PC-9 (cell line): ENCODE measurements at regions not wholly inside any gene's neighbourhood (a gene's known extent, or its start where the extent isn't known, plus 50 kb on each side); places are given as distances from the start of the nearest gene placed in this dataset.

Experiments used
- EZH2 ChIP-seq: fragments of 200-600 bp; sonication (generic); IDR thresholded peaks from 2 replicates; pipeline ENCODE4 v1.8.0; 2017; ENCODE audit warnings: antibody characterized with exemption, low read depth
- TF ChIP-seq, protein P1 (sequence below): fragments of 200-600 bp; sonication (generic); conservative IDR thresholded peaks from 2 replicates; pipeline ENCODE4 v1.6.1; 2017; ENCODE audit warnings: mixed run types, antibody characterized with exemption, mild to moderate bottlenecking, moderate library complexity

DNA sequence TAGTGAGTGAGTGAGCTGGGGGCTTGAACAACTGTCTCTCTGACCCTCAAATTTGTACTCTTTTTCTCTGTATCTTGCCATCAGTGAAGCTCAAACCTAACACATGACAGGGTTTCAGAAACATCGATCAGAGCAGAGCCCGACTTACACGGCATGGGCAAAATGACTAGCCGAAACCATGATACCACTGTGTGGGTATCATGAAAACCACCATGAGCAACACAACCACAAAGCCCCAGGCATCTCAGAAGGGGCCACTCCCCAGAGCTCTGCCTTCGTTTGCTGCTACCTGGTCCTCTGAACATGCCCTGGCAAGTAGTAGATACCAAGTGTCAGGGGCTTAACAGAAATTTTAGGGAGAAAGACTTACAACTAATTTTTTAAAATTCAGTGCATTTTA lies 308.5 kb downstream of the WDR11 start:
- TF ChIP-seq, protein P1, sequence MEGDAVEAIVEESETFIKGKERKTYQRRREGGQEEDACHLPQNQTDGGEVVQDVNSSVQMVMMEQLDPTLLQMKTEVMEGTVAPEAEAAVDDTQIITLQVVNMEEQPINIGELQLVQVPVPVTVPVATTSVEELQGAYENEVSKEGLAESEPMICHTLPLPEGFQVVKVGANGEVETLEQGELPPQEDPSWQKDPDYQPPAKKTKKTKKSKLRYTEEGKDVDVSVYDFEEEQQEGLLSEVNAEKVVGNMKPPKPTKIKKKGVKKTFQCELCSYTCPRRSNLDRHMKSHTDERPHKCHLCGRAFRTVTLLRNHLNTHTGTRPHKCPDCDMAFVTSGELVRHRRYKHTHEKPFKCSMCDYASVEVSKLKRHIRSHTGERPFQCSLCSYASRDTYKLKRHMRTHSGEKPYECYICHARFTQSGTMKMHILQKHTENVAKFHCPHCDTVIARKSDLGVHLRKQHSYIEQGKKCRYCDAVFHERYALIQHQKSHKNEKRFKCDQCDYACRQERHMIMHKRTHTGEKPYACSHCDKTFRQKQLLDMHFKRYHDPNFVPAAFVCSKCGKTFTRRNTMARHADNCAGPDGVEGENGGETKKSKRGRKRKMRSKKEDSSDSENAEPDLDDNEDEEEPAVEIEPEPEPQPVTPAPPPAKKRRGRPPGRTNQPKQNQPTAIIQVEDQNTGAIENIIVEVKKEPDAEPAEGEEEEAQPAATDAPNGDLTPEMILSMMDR: no peak
- no peak for TF ChIP-seq EZH2
